ENCODE measurements at regions not wholly inside any gene's neighbourhood (a gene's known extent, or its start where the extent isn't known, plus 50 kb on each side); places are given as distances from the start of the nearest gene placed in this dataset.

DNA sequence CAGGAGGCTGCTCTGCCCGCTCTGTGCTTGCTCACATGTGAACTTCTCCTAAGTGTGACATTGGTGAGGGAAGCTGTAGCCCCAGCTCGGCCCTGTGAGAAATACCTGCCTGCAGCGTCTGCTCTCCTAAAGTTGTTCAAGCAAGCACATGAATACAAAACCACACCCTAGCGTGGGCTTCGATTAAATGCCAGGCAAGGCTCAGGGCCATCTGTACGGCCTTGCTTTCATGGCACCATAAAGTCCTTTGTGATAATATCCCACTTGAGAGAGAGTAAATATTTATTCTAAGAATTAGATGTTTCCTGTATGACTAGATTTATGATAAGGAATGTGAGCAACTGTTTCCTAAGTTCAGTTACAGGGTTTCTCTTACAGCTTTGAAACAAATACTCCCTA, 262.8 kb upstream of the KLF14 start:
- DNase-seq (ENCODE audit: low read depth) = no peak

GRCh38 chr7:130998993-130999602, 265.1 kb upstream of the KLF14 start:
- DNase-seq (ENCODE audit: low read depth) = no peak

GRCh38 chr7:130999926-131000325, 265.9 kb upstream of the KLF14 start:
- DNase-seq (ENCODE audit: low read depth) = no peak

- no peak for DNase-seq (ENCODE audit: low read depth)
Observed at GRCh38 chr7:131000389-131000788, 266.4 kb upstream of the KLF14 start.

DNA sequence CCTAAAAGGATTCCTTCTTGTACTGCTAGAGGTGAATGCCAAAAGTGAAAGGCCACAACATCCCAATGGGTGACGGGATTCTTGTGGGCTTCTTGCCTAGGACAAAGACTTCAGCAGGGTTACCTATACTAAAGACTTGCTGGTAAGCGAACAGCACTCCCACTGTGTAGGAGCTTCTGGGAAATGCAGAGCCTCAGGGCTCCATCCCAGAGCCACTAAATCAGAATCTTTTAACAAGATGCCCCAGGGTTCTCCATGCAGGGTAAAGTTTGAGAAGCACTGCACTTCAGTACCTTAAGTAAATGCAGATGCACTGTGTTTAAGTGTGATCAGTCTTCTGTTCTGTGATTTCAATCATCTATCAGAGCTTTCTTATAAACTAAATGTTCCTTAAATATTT, 266.9 kb upstream of the KLF14 start:
- no peak for DNase-seq (ENCODE audit: low read depth)

- no peak for DNase-seq (ENCODE audit: low read depth)
Observed at GRCh38 chr7:131002600-131002999, 268.6 kb upstream of the KLF14 start.

- no peak for DNase-seq (ENCODE audit: low read depth)
Observed at GRCh38 chr7:131003634-131004033, 269.6 kb upstream of the KLF14 start.

- DNase-seq (ENCODE audit: low read depth) = no peak
Observed at GRCh38 chr7:131004371-131004770, 270.4 kb upstream of the KLF14 start.

- DNase-seq (ENCODE audit: low read depth) = no peak
Observed at GRCh38 chr7:131007439-131008330, 273.7 kb upstream of the KLF14 start.

GRCh38 chr7:131008840-131009711, 275.1 kb upstream of the KLF14 start:
- no peak for DNase-seq (ENCODE audit: low read depth)

GRCh38 chr7:131010029-131010716, 276.2 kb upstream of the KLF14 start:
- DNase-seq (ENCODE audit: low read depth) = no peak

GRCh38 chr7:131010717-131011431, 276.9 kb upstream of the KLF14 start:
- DNase-seq (ENCODE audit: low read depth) = no peak

DNA sequence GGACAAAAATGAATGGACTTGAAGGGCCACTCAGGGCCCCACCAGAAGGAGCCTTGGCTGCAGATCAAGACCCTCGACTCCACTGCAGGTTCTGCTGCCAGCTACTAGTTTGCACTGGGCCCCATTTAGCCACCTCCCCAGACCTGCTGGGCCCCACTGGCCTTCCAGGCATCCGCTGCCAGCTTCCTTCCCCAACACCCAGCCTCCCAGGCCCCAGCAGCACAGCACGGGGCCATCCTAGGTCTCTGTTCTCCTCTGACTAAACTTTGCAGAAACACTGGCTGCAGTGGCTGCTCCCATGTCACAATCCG, 277.4 kb upstream of the KLF14 start:
- DNase-seq (ENCODE audit: low read depth) = no peak

DNA sequence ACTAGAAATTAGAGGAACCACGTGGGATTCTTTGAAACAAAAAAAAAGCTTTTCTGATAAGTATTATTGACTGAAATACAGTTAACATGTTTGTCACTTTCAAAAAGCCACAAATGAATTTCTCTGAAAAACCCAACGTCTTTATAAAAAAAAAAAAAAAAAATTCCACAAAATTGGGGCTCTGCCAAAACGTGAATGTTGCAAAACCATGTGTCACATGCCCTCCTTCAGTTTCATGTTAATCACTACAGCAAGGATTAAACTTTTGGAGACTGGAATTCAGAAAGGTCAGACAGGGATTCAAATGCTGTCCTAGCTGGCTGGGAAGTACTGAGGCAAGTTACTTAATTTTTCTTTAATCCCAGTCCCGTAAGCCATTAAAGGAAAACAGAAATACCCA, 278.0 kb upstream of the KLF14 start:
- peak; percentile 55 for DNase-seq (ENCODE audit: low read depth)

DNA sequence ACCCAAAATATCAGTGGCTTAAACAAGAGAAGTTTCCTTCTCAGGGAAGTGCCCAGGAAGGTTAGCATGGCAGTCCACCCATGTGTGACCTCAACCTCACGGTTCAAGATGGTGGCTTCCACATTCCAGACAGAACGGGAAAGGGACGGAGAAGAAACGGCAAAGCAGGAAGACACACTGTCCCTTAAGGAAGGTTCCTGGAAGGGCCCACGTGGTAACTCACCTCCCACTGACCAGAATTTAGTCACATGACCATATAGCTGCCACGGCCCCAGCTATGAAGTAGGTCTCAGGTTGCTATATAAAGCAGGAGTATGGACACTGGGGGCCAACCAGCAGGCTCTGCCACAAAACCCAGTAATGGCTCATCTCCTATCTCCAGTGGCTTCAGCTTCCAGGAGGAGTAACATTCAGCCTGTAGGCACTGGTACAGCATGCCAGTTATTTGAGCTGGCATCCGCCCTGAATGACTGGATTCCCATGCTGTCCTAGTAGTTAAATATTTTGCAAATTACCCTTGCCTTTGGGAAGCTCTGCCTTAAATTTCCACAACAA, 278.5 kb upstream of the KLF14 start:
- no peak for DNase-seq (ENCODE audit: low read depth)

- DNase-seq (ENCODE audit: low read depth) = no peak
Observed at GRCh38 chr7:131013716-131014115, 279.7 kb upstream of the KLF14 start.

DNA sequence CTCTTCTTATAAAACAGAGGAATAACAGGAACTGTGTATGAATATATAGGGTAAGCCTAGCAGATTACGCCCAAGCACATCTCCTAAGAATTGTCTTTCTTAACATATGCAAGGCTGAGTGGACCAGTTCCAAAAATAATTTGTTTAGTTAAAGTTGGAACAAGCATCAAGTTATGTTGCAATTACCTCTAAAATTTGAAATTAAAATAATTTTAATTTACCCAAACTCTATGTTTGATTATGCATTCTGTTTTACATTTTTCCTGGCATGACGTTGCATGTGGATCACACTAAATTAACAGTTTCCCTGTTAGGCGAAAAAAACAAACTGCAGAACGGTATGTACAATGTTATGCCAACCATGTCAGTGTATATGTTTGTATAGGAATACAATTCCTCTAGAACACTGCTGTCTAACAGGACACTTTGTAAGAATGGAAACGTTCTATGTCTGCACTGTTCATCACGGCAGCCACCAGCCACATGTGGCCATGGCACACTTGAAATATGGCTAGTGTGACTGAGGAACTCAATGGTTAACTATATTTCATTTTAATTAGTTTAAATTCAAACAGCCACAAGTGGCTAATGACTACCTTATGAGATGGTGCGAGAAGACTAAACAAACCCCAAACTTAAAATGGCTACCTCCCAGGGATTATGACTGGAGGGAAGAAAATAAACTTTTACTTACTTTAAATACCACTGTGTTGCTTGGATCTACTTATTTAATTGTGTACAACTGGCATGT, 281.1 kb upstream of the KLF14 start:
- no peak for DNase-seq (ENCODE audit: low read depth)

GRCh38 chr7:131015657-131015958, 281.6 kb upstream of the KLF14 start:
- no peak for DNase-seq (ENCODE audit: low read depth)

- DNase-seq (ENCODE audit: low read depth) = no peak
Observed at GRCh38 chr7:131016230-131016629, 282.2 kb upstream of the KLF14 start.

- no peak for DNase-seq (ENCODE audit: low read depth)
Observed at GRCh38 chr7:131019351-131019750, 285.3 kb upstream of the KLF14 start.

DNA sequence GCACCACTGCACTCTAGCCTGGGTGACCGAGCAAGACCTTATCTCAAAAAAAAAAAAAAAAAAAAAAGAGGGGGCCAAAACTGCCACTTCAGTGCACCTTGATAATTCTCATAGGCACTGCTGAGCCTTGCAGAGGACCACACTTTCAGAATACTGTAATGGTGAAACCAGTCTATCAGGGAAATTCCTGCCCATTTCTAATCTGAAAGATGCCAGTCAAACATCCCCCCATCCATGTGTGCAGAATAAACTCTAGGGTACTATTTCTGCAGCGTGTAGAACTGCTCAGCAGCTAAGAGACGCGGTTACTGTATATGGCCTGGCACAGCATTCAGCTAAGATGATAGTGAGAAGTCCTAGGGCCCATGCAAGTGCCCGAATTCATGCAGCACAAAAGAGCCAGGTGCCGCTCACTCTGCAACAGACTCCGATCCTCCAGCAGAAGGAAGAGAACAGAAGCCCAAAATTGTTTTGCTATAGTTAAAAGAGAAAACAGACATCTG, 286.8 kb upstream of the KLF14 start:
- DNase-seq (ENCODE audit: low read depth) = no peak
